SHP77 treated with DMSO at 0.1 percent for 48 hours (cell line): ENCODE measurements at regions not wholly inside any gene's neighbourhood (a gene's known extent, or its start where the extent isn't known, plus 50 kb on each side); places are given as distances from the start of the nearest gene placed in this dataset.
"Not testable (repeated sequence)": the region's sequence is repeated elsewhere in the genome, so short reads cannot be mapped to it uniquely, and the experiment has no call there.

ENCODE experiments used
- DNase-seq: peaks from one replicate; lab custom pipeline; 2025; lab: John Stamatoyannopoulos, UW

DNA sequence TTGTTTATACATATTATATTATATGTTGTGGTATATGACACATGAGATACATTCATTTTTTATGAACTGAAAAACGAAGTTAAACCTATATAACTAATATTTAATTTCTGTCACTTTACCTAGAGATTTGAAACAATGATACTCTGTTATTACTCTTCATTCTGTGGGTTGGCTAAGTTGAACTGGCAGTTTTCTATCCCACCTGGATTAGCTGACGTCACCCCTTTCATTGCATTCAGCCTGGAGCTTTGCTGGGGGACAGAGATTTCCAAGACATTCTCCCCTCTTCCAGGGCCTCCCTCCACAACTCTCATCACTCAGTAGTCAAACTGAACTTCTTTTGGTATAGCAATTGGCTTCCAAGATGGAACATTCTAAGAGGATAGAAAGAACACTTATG, 309.2 kb upstream of the SATB1 start:
- DNase-seq, result no peak

DNA sequence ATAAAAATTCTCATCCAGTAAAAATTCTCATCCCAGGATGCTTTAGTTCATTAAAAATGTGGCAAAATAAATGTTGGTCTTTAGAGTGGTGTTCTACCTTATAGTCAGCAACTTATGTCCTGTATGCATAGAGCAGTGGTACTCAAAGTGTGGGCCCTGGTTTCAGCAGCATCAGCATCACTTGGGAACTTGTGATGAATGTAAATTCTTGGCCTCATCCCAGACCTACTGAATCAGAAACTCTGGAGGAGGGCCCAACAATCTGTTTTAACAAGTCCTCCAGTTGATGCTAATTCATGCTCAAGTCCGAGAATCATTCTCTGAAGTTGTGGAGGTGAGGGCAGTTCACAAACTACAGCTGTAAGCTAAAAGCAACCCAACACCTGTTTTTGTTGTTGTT, 307.3 kb upstream of the SATB1 start:
- DNase-seq, result no peak

GRCh38 chr3:18730491-18730890, 305.4 kb upstream of the SATB1 start:
- no peak for DNase-seq

- no peak for DNase-seq
Observed at GRCh38 chr3:18729671-18730070, 304.5 kb upstream of the SATB1 start.

- no peak for DNase-seq
Observed at GRCh38 chr3:18725668-18726407, 300.7 kb upstream of the SATB1 start.

DNA sequence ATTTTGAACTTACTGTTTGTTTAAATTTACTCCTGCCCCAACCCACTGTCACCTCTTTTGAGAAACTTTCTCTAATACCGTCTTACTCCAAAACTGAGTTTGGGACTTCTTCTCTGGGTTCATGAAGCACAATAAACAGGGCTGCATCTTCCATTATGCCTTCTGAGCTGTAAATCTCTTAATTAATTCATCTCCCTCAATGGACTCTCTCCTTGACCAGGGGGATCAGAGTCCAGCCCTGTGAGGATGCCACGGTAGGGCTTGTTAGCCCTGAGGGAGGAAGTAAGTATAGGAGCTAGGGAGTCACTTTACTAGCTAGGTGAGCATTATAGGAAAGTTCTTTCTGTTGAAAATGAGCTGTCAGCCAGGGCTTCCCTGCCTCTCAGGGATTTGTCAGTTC, 299.3 kb upstream of the SATB1 start:
- DNase-seq, result no peak

- DNase-seq, result no peak
Observed at GRCh38 chr3:18723206-18723810, 298.2 kb upstream of the SATB1 start.

DNA sequence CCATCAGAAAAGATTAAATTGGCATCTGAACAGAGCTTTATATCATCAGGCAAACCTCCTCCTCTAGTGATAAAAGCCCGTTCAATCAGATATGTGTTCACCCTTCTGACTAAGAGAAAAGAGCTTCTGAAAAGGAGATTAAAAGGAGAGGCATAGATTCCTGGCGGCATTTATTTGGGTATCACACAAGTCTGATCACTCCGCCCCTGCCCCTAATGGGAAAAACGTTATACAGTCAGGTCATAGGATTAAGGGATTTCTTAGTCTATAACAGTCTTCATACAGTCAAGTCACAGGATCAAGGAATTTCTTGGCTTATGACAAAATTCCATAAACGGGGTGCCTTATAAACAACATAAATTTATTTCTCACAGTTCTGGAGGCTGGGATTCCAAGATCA, 295.4 kb upstream of the SATB1 start:
- DNase-seq, result no peak

DNA sequence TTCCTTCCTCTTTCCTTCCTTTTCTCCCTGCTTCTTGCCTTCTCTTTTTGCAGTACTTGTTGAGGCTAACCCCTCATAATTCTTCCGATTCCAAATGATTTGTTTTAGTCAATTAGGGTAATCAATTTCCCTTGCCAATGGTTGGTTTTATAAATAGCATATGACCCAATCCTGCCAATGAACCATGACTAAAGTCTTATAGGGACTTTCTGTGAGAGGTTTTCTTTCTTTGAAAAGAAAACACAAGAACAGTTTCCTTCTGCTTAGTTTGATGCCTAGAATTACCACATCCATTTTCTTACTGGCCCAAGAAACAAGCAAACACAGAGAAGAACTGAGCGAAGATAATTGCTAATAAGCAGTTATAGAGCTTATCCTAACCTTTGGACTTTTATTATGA, 292.5 kb upstream of the SATB1 start:
- no peak for DNase-seq

GRCh38 chr3:18716821-18717220, 291.7 kb upstream of the SATB1 start:
- DNase-seq, result no peak

DNA sequence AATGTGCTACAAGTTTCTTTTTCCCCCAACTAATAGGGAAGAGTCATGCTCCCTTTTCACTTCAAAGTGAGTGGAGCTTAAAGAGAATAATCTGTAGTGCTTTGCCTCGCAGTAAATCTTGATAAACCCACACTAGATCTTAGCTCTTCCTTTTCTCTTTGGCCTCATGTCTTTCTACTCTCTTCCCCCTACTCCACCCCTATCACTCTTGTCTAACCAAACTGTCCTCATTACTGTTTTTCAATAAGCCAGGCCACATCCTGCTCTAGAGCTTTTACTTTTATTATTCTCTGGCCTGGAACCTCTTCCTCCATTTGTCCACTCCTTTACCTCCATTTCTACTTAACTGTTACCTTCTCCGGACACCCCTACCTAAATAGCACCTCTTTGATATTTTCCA, 291.0 kb upstream of the SATB1 start:
- no peak for DNase-seq

DNA sequence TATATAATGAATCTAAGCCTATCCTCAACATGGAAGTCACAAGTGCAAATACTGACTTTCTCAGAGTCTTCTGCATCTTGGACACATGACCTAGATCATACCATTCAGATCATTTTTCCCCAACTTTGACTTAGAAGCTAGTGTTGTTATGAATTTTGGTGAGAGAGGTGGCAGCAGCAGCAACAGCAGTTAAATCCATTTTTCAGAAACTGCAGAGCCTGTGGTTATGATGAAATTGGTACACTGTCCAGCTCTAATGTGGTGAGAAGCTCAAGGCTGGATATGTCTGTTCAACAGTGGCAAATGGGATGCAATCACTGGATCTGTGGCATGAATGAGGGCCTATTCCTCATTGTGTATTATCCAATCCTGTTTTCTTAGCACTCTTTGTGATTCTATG, 290.1 kb upstream of the SATB1 start:
- DNase-seq, result no peak

- no peak for DNase-seq
Observed at GRCh38 chr3:18713577-18713951, 288.4 kb upstream of the SATB1 start.

GRCh38 chr3:18712713-18713576, 287.8 kb upstream of the SATB1 start:
- no peak for DNase-seq

DNA sequence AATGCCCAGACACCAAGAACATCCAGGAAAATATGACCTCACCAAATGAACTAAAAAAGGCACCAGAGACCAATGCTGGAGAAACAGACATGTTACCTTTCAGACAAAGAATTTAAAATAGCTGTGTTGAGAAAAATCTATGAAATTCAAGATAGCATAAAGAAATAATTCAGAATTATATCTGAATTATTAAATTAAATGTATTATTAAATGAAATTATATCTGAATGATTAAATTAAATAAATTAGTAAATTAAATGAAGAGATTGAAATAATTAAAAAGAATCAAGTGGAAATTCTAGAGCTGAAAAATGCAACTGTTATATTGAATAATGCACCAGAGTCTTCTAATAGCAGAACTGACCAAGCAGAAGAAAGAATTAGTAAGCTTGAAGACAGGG, 279.2 kb upstream of the SATB1 start:
- no peak for DNase-seq

DNA sequence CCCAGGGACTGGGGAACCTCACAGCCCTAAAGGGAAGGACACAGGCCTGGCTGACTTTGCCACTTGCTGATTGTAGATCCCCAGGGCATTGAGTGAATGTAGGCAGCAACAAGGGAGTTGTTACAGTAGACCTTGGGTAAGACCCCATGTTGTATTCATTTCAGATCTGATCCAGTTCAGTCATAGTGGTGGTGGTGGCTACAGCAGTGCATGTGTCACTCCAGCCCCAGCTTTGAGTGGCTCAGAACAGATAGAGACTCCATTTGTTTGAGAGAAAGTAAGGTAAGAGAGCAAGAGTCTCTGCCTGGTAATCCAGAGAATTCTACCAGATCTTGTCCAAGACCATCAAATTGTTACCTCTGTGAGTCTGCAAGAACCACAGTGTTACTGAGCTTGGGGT, 278.7 kb upstream of the SATB1 start:
- no peak for DNase-seq

GRCh38 chr3:18693588-18694329, 268.6 kb upstream of the SATB1 start:
- DNase-seq, result not testable (repeated sequence)

DNA sequence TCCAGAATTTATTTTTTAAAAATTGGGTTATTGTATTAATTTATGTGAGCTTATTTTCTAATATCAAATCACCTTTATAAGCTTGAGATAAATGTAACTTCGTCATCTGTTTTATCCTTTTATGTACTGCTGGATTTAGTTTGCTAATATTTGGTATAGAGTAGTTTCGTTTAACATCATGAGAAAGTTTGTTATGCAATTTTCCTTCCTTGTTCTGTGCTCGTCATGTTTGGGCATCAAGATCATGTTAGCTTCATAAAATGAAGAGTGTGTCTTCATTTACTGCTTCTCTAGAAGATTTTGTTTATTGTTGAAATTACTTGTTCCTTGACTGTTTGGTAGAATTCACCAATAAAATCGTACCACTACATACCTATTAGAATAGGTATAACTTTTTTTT, 262.1 kb upstream of the SATB1 start:
- DNase-seq, result no peak

- no peak for DNase-seq
Observed at GRCh38 chr3:18683900-18684299, 258.8 kb upstream of the SATB1 start.

GRCh38 chr3:18681818-18682345, 256.7 kb upstream of the SATB1 start:
- DNase-seq, result no peak

DNA sequence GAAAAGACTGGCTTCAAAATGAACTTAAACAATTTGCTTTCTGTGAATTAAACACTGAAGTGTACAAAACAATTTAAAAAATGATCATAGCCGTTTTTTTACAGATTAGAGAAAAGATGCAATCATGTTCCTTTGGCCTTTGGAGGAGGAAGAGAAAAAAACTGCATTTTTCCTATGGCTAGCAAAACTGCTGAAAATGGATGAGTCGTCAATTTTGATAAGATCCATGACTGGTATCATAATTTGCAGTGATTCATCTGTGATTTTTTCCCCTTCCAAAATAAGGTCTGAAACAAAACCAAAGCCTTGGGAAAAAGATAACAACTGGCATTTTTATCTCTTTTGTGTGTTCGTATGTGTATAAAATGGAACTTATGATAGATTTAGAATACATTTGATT, 255.6 kb upstream of the SATB1 start:
- no peak for DNase-seq

GRCh38 chr3:18679238-18679637, 254.1 kb upstream of the SATB1 start:
- DNase-seq, result no peak
